Astrocyte (in vitro differentiated cells and primary cell): ENCODE measurements at regions not wholly inside any gene's neighbourhood (a gene's known extent, or its start where the extent isn't known, plus 50 kb on each side); places are given as distances from the start of the nearest gene placed in this dataset.

Experiments
- CTCF ChIP-seq: IDR thresholded peaks from 2 replicates; pipeline ENCODE4 v1.5.1; 2011; ENCODE audit warnings: low read depth, mild to moderate bottlenecking, inconsistent platforms, low read length, moderate library complexity; ENCODE audit not compliant: insufficient read depth
- EZH2 ChIP-seq: IDR thresholded peaks from 2 replicates; pipeline ENCODE4 v1.6.1; 2012; ENCODE audit warnings: mild to moderate bottlenecking, low read length, inconsistent platforms; ENCODE audit not compliant: insufficient read depth

GRCh38 chr3:22581007-22581406, 622.1 kb upstream of the UBE2E2 start:
- TF ChIP-seq CTCF (no peak), EZH2 (no peak)
